ENCODE measurements at regions not wholly inside any gene's neighbourhood (a gene's known extent, or its start where the extent isn't known, plus 50 kb on each side); places are given as distances from the start of the nearest gene placed in this dataset.

- H3K36me3 Mint-ChIP-seq (ENCODE audit: insufficient read depth, unreplicated experiment), result no peaks in the 10 kb centered on the region
- no peaks in the 10 kb centered on the region for H3K27me3 ChIP-seq (replicated peaks; ENCODE audit: control insufficient read depth, insufficient read depth, low read length)
- H3K27ac Mint-ChIP-seq (ENCODE audit: unreplicated experiment), result no peak overlapping the region
- no peaks in the 10 kb centered on the region for H3K4me1 ChIP-seq
- POLR2A ChIA-PET, result no interaction called here
- no peak overlapping the region for H3K4me3 ChIP-seq (ENCODE audit: low read depth, low read length)
- DNase-seq, result no peak
- TF ChIP-seq CTCF (IDR thresholded peaks at IDR 0.05; ENCODE audit: insufficient read depth in 1 of 2, low read depth in 1 of 2, low read length in 1 of 2, severe bottlenecking in 1 of 2, unreplicated experiment in 1 of 2), result no peak
- peaks cover 9% of the 10 kb centered on the region for H3K27me3 Mint-ChIP-seq (ENCODE audit: insufficient read depth, unreplicated experiment)
- H3K9me3 Mint-ChIP-seq (ENCODE audit: unreplicated experiment), result peaks cover 9% of the 10 kb centered on the region
- no peaks in the 10 kb centered on the region for H3K9me3 ChIP-seq
- BruUV-seq (replicated peaks), result no TSS peak
- H3K4me3 Mint-ChIP-seq (ENCODE audit: unreplicated experiment), result no peak overlapping the region
- CTCF ChIA-PET, result interaction anchor here (1.3 kb wide), 1 partner anchor 8 kb away, joined by 3 read pairs; no protein-coding TSS in a partner anchor
- H3K4me1 Mint-ChIP-seq (ENCODE audit: low read depth, unreplicated experiment), result no peaks in the 10 kb centered on the region
- no peaks in the 10 kb centered on the region for H3K36me3 ChIP-seq (ENCODE audit: control insufficient read depth, insufficient read depth, low read length)
- intact Hi-C loops (cut with micrococcal nuclease; ENCODE audit: unreplicated experiment), result loop anchor here (1.0 to 10.0 kb wide), 3 partner anchors 154 to 228 kb away; partner anchors contain the start of gene GNAI1
Measured at GRCh38 chr7:80288175-80289122, 153.8 kb downstream of the GNAI1 start.

- H3K4me1 Mint-ChIP-seq (ENCODE audit: low read depth, unreplicated experiment), result no peaks in the 10 kb centered on the region
- intact Hi-C loops (cut with micrococcal nuclease; ENCODE audit: unreplicated experiment), result loop anchor here (1.0 to 10.0 kb wide), 3 partner anchors 153 to 227 kb away; partner anchors contain the start of gene GNAI1
- BruUV-seq (replicated peaks), result no TSS peak
- no peaks in the 10 kb centered on the region for H3K36me3 Mint-ChIP-seq (ENCODE audit: insufficient read depth, unreplicated experiment)
- H3K4me3 Mint-ChIP-seq (ENCODE audit: unreplicated experiment), result no peak overlapping the region
- ChIA-PET CTCF (interaction anchor here (1.3 kb wide), 1 partner anchor 7 kb away, joined by 3 read pairs; no protein-coding TSS in a partner anchor), POLR2A (no interaction called here)
- Histone ChIP-seq H3K4me1 (no peaks in the 10 kb centered on the region), H3K9me3 (no peaks in the 10 kb centered on the region), H3K4me3 (ENCODE audit: low read depth, low read length) (no peak overlapping the region), H3K27me3 (replicated peaks; ENCODE audit: control insufficient read depth, insufficient read depth, low read length) (no peaks in the 10 kb centered on the region), H3K36me3 (ENCODE audit: control insufficient read depth, insufficient read depth, low read length) (no peaks in the 10 kb centered on the region)
- peaks cover under 1% of the 10 kb centered on the region for H3K9me3 Mint-ChIP-seq (ENCODE audit: unreplicated experiment)
- peaks cover 5% of the 10 kb centered on the region for H3K27me3 Mint-ChIP-seq (ENCODE audit: insufficient read depth, unreplicated experiment)
- TF ChIP-seq CTCF (IDR thresholded peaks at IDR 0.05; ENCODE audit: insufficient read depth in 1 of 2, low read depth in 1 of 2, low read length in 1 of 2, severe bottlenecking in 1 of 2, unreplicated experiment in 1 of 2), result no peak
- DNase-seq, result no peak
- H3K27ac Mint-ChIP-seq (ENCODE audit: unreplicated experiment), result no peak overlapping the region
Measured at GRCh38 chr7:80287400-80288174, 153.0 kb downstream of the GNAI1 start.

DNA sequence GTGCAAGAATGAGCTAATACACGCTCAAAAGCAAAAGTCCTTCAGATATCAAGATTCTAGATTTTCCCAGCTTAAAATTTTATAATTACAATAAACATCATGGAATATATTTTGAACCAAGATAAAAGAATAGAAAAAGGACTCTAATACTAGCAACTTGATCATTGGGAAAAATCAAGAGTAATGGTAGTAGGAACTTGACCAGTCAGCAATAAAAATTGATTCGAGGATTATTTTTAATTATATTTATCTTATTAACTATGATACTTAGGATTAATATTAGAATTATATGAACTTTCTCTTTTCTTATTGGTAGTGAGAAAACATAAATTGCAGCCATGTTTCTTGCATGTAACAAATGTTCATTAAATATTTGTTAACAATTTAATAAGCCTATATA lies 152.0 kb downstream of the GNAI1 start:
- no peak for DNase-seq
- no peak overlapping the region for H3K4me3 Mint-ChIP-seq (ENCODE audit: unreplicated experiment)
- CTCF ChIA-PET, result no interaction called here
- Histone ChIP-seq H3K36me3 (ENCODE audit: control insufficient read depth, insufficient read depth, low read length) (no peaks in the 10 kb centered on the region), H3K4me3 (ENCODE audit: low read depth, low read length) (no peak overlapping the region), H3K27me3 (replicated peaks; ENCODE audit: control insufficient read depth, insufficient read depth, low read length) (no peaks in the 10 kb centered on the region), H3K4me1 (no peaks in the 10 kb centered on the region), H3K9me3 (no peaks in the 10 kb centered on the region)
- H3K36me3 Mint-ChIP-seq (ENCODE audit: insufficient read depth, unreplicated experiment), result no peaks in the 10 kb centered on the region
- H3K27me3 Mint-ChIP-seq (ENCODE audit: insufficient read depth, unreplicated experiment), result peaks cover 5% of the 10 kb centered on the region
- H3K4me1 Mint-ChIP-seq (ENCODE audit: low read depth, unreplicated experiment), result no peaks in the 10 kb centered on the region
- no peak overlapping the region for H3K27ac Mint-ChIP-seq (ENCODE audit: unreplicated experiment)
- no peak for TF ChIP-seq CTCF (IDR thresholded peaks at IDR 0.05; ENCODE audit: insufficient read depth in 1 of 2, low read depth in 1 of 2, low read length in 1 of 2, severe bottlenecking in 1 of 2, unreplicated experiment in 1 of 2)
- POLR2A ChIA-PET, result no interaction called here
- no TSS peak for BruUV-seq (replicated peaks)
- intact Hi-C loops (cut with micrococcal nuclease; ENCODE audit: unreplicated experiment), result loop anchor here (10.0 kb wide), 1 partner anchor 152 kb away; the partner anchor contains the start of gene GNAI1
- H3K9me3 Mint-ChIP-seq (ENCODE audit: unreplicated experiment), result no peaks in the 10 kb centered on the region
